GM18861 (cell line): ENCODE measurements at regions not wholly inside any gene's neighbourhood (a gene's known extent, or its start where the extent isn't known, plus 50 kb on each side); places are given as distances from the start of the nearest gene placed in this dataset.

Source experiments
- ATAC-seq: cut with Tn5 transposase; IDR thresholded peaks from one replicate; pipeline ENCODE4 v1.9.1; 2021; ENCODE audit not compliant: unreplicated experiment

DNA sequence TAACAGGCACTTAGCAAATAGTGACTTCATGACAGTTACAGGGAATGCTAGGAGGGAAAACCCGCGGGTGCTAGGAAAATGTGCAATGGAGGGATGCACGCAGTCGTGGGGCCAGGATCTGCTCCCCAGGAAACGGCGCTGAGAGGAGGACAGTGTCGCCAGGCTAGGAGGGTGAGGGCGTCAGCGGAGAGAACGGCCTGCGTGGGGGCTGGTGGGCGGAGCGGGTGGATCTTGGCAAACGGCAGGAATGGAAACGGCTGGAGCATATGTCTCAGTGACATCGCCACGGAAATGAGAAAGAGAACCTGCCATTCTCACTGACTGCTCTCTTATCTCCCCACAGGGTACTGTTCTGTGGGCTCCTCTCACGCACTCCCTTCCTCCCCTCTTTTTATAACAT lies 478.5 kb upstream of the ID2 start:
- ATAC-seq = no peak

GRCh38 chr2:8204711-8205110 lies 477.1 kb upstream of the ID2 start:
- no peak for ATAC-seq

- no peak for ATAC-seq
Observed at GRCh38 chr2:8209494-8209893, 472.4 kb upstream of the ID2 start.

GRCh38 chr2:8211384-8211783 lies 470.5 kb upstream of the ID2 start:
- ATAC-seq = no peak

DNA sequence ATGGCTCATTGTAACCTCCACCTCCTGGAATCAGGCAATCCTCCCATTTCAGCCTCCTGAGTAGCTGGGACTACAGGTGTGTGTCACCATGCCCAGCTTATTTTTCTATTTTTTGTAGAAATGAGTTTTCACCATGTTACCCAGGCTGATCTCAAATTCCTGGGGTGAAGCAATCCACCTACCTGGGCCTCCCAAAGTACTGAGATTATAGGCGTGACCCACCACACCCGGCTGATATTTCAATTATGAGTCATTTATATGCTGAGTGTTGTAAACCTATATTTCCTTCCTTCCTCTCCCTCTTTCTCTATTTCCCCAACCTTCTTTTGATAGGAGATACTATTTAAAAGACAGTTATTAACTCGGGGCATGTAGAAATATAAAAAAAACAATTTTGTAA lies 469.6 kb upstream of the ID2 start:
- no peak for ATAC-seq

GRCh38 chr2:8214036-8214615 lies 467.7 kb upstream of the ID2 start:
- no peak for ATAC-seq

GRCh38 chr2:8215159-8215863 lies 466.5 kb upstream of the ID2 start:
- peak; percentile 98 for ATAC-seq

DNA sequence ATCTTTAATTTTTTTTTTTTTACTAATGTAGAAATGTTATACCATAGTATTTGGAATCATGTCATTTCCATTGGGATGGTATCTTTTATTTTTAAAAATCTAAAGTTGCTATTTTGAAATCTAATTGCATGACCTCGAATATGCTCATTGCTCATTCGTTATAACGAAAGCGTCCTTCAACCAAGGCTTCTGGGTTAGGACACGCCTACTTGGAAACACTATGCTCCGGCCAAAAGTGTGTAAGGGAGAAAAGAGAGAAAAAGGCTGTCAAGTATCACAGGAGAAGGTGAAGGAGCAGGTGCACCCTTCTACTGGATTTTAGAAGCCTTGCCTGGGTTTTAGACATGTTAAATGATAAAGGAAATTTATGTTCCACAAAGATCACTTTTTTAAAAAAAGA lies 465.9 kb upstream of the ID2 start:
- no peak for ATAC-seq

DNA sequence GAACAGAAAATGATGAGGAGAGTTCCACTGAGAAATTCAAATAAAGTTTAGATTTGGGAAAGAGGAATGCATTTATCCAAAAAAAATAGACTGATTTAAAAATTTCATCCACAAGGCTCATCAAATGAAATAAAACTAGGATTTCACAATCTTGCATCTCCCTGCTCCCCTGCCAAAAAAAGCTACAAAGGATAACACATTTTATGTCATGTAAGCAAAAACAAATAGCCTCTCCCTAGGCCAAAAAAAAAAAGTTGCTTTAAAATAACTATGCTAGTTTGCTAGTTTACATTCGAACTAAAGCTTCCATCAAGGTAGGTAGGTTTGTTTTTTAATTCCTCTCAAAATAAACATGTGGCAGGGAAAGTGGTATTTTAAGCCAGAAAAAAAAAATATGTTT lies 465.5 kb upstream of the ID2 start:
- ATAC-seq = no peak

DNA sequence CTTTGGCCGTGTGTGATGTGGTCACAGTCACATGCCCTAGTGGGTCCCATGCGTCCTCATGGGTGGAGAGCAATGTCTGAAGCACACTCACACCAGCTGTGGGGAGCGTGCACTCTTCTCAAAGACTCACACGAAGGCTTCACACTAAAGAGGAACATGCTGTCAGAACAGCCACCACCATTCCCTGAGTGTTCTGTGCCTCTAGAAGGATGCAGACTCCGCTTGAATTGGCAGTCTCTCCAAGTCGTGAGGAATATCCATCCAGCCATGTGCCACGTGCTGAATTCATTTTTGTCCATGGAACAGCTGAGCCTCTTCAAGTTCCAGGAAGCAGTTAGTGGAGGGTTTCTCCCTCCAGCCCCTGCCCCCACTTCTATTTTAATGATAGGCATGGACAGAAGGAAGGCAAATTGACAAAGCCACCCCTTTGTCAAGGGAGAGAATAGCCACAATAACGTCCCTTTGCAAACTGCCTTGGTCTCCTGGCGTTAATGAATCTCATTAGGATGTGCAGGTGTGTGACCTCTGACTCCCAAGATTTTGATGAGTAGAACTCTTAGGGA lies 464.3 kb upstream of the ID2 start:
- ATAC-seq = no peak

GRCh38 chr2:8219096-8219495 lies 462.8 kb upstream of the ID2 start:
- no peak for ATAC-seq

DNA sequence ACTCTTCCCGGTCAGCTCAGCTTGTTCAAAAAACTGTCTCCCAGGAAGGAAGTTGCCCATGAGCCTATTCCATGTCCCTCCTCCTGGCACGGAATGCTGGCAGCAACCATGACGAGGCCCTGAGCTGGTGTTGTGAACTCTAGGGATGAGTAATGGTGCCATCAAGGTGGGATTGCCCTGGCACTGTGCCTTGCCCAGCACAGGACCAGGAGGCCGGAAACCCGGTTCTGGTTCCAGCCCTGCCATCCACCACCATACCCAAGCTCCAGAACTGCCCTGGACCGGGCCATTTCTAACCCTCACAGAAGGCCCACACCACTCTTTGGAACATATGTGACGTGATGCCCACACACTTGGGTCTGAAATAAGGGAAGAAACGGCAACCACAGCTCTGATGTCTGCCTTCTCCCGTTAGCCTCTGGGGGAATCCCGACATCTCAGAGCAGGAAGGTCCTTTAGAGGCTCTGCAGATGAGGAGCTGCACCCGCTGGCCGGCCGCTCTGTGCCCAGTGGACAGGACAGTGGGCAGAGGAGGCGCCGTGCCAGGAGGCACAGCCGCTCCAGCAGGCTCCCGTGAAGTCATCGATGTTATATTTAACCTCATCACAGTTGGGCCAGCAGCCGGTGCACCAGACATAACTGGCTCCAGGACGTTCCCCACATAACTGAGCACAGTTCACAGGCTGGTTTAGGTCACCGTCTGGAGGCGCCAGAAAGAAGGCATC lies 462.1 kb upstream of the ID2 start:
- no peak for ATAC-seq

- no peak for ATAC-seq
Observed at GRCh38 chr2:8222979-8223694, 458.7 kb upstream of the ID2 start.

DNA sequence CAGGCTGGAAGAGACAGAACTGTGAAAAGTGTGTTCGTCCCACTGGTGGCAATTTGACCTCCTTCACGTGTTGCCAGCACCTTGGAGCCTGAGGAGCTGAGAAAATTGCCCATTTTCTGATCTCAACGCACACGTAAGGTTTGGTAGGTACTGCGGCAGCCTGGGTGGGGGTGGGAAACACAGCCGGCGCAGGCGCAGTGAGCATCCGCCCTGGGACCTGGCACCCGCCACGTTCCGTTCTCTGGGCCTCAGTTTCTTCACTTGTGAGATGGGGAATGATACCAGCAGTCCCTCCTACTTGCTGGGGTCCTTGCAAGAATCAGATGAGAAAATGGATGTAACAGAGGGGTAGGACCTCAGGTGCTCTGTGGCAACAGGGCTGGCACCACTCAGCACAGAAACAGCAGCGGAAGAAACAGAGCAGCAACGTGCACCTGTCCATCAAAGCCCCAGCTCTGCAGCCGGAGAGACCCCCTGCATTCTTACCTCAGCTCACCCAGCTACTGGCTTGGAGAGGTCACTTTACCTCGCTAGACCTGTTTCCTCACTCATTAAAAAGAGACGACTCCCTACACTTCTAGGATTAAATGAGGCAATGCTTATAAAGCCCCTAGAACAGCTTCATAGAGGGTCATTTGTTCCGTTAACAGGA lies 458.0 kb upstream of the ID2 start:
- no peak for ATAC-seq

DNA sequence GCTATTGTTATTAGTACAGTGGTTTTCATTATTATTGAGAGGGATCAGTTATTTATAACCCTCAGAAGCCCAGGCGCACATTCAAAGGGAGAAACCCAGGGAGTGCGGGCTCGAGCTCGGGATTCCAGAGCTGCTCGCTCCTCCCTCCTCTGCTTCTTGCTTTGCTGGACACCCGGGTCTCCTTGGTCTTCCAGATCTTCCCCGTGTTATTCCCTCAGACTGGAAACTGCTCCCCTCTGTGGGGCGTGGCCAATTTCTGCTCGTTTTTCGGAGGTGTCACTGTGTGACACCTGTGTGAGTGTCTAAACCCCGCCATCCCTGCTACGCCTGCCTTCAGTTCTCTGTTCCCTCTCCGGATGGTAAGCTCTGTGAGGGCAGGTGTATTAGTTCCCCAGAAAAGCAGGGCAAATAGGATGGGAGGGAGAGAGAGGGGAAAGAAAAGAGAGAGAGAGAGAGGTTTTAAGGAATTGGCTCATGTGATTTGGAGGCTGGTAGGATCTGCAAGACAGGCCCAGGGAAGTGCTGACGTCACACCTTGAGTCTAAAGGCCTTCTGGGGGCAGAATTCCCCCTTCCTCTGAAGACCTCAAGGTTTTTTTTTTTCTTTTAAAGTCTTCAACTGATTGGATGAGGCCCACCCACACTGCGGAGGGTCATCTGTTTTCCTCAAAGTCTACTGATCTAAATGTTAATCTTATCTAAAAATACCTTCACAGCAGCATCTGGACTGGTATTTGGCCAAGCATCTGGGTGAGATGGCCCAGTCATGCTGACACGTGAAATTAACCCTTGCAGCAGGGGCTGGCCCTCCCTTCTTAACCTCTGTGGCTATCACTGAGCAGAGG lies 457.3 kb upstream of the ID2 start:
- no peak for ATAC-seq

GRCh38 chr2:8225266-8225665 lies 456.6 kb upstream of the ID2 start:
- ATAC-seq = no peak

DNA sequence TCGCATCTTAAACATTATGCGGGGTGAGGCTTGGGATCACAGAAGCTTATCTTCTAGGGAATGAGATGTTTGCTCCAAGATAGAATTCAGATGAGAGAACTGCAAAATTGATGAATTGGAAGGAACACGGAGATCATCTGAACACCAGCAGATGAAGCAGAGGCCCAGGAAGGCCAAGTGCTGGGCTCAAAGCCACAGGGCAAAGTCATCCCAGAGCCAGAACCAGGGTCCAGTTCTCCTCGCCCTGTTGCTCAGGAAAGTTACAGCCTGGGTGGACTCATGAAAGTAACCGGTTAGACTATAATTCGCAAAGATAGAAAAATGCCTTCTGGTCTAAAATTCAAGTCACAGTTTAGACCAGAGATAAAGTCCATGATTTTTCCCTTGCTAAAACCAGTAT lies 456.1 kb upstream of the ID2 start:
- no peak for ATAC-seq

DNA sequence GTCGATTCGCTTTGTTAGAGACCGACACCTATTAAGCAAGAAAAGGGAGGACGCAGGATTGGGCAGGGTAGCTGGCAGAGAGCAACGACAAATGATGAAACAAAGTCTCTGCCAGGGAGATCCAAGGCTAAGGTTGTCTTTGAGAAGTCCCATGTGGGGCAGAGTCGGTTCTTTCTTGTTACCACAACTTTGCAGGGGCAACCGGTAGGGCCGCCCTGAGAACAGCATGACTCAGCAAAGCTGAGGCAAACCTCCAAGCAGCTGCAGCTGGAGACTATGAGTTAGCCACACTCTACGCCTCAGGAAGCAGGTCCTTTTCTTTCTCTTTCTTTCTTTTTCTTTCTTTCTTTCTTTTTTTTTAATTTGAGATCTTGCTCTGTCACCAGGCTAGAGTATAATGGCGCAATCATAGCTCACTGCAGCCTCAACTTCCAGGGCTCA lies 452.3 kb upstream of the ID2 start:
- peak; percentile 72 for ATAC-seq

DNA sequence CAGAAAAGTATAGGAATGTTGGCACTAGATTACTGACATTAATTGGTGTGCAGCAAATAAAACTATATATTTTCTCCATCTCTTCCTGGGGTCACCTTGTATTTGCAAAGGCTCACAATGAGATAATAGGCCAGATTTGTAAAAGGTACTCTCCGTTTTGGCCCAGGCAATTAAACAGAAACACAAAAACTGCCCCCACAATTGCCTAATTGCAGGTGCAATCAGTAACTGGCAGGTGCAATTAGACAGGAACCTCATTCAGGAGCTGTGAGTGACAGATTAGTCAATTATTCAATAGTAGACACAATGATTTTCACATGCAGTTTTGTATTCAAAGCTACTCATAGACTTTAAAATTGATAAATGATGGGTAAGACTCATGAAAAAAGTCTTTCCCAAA lies 451.4 kb upstream of the ID2 start:
- ATAC-seq = no peak

DNA sequence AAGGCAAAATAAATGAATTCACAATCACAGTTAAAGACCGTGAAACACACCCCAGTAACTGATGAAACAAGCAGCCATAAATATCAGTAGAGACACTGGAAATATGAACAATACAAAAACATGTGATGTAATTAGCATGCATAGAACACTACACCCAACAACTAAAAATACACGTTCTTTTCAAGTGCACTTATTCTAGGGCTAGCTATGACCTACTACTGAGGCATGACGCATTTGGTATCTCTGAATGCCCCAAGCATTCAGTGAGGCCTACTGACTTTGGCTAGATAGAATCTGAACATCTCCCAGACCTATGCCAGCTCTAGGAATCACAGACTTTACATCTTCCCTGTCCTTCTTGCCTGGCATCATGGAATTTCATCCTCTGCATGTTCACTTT lies 450.0 kb upstream of the ID2 start:
- no peak for ATAC-seq
